ENCODE measurements at regions not wholly inside any gene's neighbourhood (a gene's known extent, or its start where the extent isn't known, plus 50 kb on each side); places are given as distances from the start of the nearest gene placed in this dataset.

DNA sequence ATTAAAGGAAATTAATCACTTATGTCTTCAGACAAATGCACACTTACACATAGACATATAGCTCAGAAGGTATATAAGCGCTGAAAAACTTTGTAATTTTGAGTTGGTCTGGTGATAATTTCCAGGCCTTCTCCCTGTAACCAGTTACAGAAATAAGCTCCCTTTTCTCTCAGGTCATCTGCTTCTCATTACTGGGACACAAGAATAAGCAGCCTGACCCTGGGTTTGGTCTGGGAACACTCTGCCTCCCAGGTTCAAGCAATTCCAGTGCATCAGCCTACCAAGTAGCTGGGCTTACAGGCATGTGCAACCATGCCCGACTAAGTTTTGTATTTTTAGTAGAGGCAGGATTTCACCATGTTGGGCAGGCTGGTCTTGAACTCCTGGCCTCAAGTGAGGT, 274.5 kb downstream of the LMO7 start:
- TF ChIP-seq, protein P1, sequence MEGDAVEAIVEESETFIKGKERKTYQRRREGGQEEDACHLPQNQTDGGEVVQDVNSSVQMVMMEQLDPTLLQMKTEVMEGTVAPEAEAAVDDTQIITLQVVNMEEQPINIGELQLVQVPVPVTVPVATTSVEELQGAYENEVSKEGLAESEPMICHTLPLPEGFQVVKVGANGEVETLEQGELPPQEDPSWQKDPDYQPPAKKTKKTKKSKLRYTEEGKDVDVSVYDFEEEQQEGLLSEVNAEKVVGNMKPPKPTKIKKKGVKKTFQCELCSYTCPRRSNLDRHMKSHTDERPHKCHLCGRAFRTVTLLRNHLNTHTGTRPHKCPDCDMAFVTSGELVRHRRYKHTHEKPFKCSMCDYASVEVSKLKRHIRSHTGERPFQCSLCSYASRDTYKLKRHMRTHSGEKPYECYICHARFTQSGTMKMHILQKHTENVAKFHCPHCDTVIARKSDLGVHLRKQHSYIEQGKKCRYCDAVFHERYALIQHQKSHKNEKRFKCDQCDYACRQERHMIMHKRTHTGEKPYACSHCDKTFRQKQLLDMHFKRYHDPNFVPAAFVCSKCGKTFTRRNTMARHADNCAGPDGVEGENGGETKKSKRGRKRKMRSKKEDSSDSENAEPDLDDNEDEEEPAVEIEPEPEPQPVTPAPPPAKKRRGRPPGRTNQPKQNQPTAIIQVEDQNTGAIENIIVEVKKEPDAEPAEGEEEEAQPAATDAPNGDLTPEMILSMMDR (IDR thresholded peaks at IDR 0.05) = no peak
- TF ChIP-seq POLR2AphosphoS5 (IDR thresholded peaks at IDR 0.05) = no peak
